ENCODE measurements at regions not wholly inside any gene's neighbourhood (a gene's known extent, or its start where the extent isn't known, plus 50 kb on each side); places are given as distances from the start of the nearest gene placed in this dataset.
"Not testable (repeated sequence)": the region's sequence is repeated elsewhere in the genome, so short reads cannot be mapped to it uniquely, and the experiment has no call there.

DNA sequence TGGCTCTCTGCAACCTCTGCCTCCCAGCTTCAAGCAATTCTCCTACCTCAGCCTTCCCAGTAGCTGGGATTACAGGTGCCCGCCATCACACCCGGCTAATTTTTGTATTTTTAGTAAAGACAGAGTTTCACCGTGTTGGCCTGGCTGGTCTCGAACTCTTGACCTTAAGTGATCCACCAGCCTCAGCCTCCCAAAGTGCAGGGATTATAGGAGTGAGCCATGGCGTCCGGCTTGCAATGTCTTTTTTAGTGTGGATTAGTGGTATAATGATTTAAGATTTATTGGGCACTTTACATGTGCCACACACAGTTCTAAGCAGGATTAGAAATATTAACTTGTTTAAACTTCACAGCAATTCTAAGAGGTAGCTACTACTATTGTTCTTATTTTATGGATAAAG lies 353.6 kb upstream of the C2CD4B start:
- TF ChIP-seq POLR2A (IDR thresholded peaks at IDR 0.05; ENCODE audit: low read depth, low read length); POLR2AphosphoS5 (IDR thresholded peaks at IDR 0.05; ENCODE audit: low read depth, low read length); SPI1 (IDR thresholded peaks at IDR 0.05; ENCODE audit: low read depth, low read length); PAX5 (IDR thresholded peaks at IDR 0.05; ENCODE audit: insufficient read depth, low read length, severe bottlenecking): not testable (repeated sequence)
